ENCODE measurements at regions not wholly inside any gene's neighbourhood (a gene's known extent, or its start where the extent isn't known, plus 50 kb on each side); places are given as distances from the start of the nearest gene placed in this dataset.

- no peak for TF ChIP-seq POLR2A (IDR thresholded peaks at IDR 0.05; ENCODE audit: low read depth)
- TF ChIP-seq CTCF (IDR thresholded peaks at IDR 0.05) = no peak
- TF ChIP-seq EP300 (IDR thresholded peaks at IDR 0.05) = no peak
- no peak for TF ChIP-seq POLR2AphosphoS5 (IDR thresholded peaks at IDR 0.05)
Observed at GRCh38 chr20:52536040-52536439, 344.5 kb upstream of the ZFP64 start.

Measured in esophagus muscularis mucosa (tissue), 4 donors.